ENCODE measurements at regions not wholly inside any gene's neighbourhood (a gene's known extent, or its start where the extent isn't known, plus 50 kb on each side); places are given as distances from the start of the nearest gene placed in this dataset.

DNA sequence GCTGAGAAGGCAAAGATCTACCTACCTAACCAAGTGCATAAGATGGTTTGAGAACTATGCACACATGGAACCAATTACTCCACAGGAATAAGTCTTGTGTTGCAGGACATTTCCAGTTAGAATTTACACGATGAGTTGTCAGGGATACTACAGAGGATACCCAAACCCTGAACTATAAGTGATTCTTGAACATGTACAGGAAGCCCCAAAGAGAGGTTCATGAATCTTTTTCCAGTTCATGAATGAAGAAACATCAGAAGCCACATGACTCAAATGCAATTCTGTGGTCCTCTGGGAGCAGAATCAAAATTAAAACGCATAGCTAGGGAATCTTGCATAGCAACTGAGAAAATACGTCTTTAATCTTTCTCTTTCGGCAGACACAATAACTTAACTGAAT, 114.1 kb upstream of the LMCD1 start:
- TF ChIP-seq CTCF (IDR thresholded peaks at IDR 0.05) (no peak), POLR2A (IDR thresholded peaks at IDR 0.05) (no peak)
